Fibroblast of skin of right quadriceps (primary cell): ENCODE measurements at regions not wholly inside any gene's neighbourhood (a gene's known extent, or its start where the extent isn't known, plus 50 kb on each side); places are given as distances from the start of the nearest gene placed in this dataset.

Experiments used
- DNase-seq: peaks from one replicate; pipeline ENCODE4 v3.0.0-alpha.2; 2013

- no peak for DNase-seq
Observed at GRCh38 chr11:15547685-15548084, 433.0 kb downstream of the INSC start.

GRCh38 chr11:15551901-15552851, 437.5 kb downstream of the INSC start:
- no peak for DNase-seq

GRCh38 chr11:15555161-15555560, 440.4 kb downstream of the INSC start:
- DNase-seq = no peak

DNA sequence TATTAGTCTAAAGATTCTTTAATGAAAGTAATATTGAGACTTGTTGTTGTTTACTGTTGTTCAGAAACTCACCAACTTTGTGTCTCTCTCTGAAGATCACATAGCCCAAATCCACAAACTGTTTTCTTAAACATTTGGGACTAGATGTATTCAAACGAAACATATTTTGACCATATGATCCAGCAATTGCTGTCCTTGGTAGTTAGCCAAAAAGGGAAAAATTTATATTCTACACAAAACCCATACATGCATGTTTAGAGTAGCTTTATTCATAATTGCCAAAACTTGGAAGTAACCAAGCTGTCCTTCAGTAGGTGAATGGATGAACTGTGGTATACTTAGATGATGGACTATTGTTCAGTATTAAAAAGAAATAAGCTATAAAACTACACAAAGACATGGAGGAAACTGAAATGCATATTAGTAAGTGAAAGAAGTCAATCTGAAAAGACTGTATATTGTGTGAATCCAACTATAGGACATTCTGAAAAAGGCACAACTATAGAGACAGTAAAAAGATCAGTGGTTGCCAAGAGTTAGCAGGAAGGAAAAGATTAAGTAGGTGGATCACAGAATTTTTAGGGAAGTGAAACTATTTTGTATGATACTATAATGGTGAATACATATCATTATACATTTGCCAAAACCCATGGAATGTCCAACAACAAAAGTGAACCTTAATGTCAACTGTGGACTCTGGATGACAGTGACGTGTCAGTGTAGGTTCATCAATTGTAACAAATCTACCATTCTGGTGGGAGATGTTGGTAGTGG, 442.9 kb downstream of the INSC start:
- no peak for DNase-seq

GRCh38 chr11:15558513-15559181, 443.9 kb downstream of the INSC start:
- no peak for DNase-seq

GRCh38 chr11:15560689-15561467, 446.2 kb downstream of the INSC start:
- no peak for DNase-seq

- DNase-seq = no peak
Observed at GRCh38 chr11:15562230-15562629, 447.5 kb downstream of the INSC start.

GRCh38 chr11:15563054-15563453, 448.3 kb downstream of the INSC start:
- no peak for DNase-seq

DNA sequence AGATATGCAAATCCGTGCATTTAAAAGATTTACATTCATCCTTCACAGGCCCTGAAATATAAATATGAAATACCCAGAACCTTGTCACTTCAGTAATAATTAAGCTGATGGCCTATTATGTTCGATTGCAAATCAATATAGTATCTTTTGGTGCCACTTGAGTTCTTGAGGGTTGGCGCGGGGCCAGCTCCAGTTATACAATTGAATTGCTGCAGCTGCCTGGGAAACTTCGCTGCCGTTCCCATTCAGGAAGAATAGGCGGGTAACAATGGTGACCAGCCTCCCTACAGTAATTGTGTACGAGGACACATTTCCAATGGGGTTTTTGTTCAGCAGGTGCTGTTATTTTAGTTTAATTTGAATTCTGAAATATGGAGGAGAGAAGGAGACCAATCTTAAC, 451.2 kb downstream of the INSC start:
- no peak for DNase-seq

DNA sequence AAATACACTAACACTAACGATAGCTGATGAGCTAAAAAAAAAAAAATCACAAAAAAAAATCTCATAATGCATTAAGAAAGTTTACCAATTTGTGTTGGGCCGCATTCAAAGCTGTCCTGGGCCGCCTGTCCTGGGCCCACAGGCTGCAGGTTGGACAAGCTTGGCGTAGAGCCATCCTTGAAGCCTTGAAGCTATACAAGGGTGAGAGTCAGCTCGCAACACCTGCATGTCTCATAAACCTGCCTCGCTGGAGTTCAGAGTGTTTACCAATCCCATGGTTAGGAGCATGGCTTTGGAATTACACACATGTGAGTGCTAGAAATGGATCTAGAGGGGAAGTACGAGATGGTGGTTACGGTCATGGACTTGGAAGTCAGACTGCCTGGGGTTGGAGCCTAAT, 453.7 kb downstream of the INSC start:
- DNase-seq = no peak

DNA sequence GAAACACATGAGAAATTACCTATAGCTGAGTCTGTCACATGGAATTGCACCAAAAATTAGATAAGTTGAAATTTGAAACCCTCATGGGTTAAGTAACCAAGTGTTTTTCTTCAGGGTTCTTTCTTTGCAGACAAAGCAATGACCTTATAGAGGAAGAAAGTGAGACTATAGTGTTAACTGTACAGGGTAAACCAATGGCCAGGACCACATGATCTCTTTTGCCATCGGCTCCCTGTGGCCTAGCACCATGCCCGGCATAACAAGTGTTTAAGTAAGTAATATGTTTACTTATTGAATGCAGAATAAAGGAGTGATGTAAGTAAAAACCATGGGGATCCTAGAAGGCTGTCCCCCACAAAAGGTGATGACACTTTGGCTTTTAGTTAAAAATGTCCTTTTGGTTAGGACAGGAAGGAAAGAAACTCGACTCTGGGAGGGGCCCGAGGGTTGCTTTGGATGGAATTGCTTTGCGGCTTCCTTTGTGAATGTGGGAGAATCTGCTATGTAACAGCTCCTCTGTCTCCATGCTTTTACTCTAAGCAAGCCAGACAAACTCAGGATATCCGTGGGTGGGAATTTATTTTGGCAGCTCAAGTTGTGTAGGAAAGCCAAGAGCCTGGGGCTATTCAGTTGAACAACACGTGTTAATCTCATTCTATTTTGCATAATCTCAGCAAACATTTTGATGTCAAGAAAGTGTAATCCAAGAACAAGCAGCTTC, 454.7 kb downstream of the INSC start:
- DNase-seq = no peak

DNA sequence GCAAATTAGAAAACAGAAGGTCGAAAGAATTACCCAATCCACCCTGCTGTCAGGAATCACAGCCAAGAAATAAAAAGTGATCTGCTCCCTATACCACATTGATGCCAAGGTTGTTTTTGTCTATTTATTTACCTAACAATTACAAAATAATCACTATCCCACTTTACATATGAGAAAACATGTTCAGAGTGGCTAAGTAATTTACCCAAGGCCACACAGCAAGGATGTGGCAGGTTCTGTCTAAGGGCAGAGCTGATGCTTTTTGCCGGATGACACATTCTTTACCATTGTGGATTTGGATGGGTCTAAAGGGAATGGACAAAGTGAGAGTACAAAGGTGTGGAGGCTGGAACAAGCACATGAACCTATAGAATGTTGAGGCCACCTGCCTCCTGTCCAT, 460.7 kb downstream of the INSC start:
- no peak for DNase-seq

GRCh38 chr11:15576769-15577168, 462.0 kb downstream of the INSC start:
- DNase-seq = no peak

- DNase-seq = no peak
Observed at GRCh38 chr11:15577519-15577918, 462.8 kb downstream of the INSC start.

- no peak for DNase-seq
Observed at GRCh38 chr11:15579287-15580001, 464.7 kb downstream of the INSC start.

GRCh38 chr11:15580056-15580774, 465.5 kb downstream of the INSC start:
- no peak for DNase-seq

DNA sequence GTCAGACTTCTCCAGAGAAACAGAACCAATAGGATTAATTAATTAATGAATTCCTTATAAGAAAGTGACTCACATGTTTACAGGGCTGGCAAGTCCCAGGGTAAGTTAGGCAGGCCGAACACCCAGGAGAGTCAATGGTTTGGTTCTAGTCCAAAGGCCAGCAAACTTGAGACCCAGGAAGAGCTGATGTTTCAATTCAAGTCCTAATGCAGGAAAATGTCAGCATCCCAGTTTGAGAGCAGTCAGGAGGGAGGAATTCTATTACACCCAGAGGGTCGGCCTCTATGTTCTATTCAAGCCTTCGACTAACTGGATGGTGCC, 466.0 kb downstream of the INSC start:
- DNase-seq = no peak

- no peak for DNase-seq
Observed at GRCh38 chr11:15584158-15584557, 469.4 kb downstream of the INSC start.

- no peak for DNase-seq
Observed at GRCh38 chr11:15585602-15586331, 471.0 kb downstream of the INSC start.
